ENCODE measurements at regions not wholly inside any gene's neighbourhood (a gene's known extent, or its start where the extent isn't known, plus 50 kb on each side); places are given as distances from the start of the nearest gene placed in this dataset.
A peak's percentile ranks its signal among the peaks of the same experiment; 100 is the strongest.
"Not testable (repeated sequence)": the region's sequence is repeated elsewhere in the genome, so short reads cannot be mapped to it uniquely, and the experiment has no call there.

DNA sequence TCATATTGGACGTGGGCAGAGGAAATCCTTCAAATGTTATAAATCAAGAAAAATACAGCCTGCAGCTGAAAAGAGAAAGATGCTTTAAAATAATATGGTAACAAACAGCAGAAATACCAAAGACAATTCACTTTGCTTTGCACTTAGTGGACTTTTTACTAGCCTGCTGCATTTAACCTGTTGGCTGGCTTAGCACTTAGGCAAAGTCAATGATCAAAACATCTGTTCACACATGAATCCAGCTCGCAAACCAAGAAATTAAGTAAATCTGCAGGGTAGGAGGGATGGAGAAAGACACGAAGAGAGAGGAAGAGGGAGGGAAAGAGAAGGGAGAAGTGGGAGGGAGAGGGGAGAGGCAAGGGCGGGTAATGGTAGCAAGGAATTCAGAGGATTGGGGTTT, 103.6 kb upstream of the RAB4A start:
- DNase-seq, result no peak
- no peak for ATAC-seq
- TF ChIP-seq CTCF (IDR thresholded peaks at IDR 0.05), result no peak

DNA sequence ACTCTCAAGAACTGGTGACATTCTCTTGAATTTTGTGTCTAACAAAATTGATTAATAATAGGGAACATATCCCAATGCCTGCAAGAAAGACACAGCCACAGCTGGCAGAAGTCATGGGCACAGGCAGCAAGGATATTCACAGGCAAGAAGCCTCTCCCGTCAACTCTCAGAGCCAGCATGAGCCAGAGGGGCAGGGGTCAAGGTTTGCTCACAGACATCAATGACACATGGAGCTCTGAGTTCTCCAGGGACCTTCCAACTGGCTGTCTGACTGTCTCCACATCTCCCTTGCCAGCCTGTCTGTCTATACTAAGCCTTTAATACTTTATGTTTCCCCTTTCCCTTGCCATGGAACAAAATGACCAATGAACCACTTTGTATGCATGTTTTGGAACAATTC, 101.5 kb upstream of the RAB4A start:
- H3K27ac ChIP-seq, result no peak overlapping the region
- intact Hi-C loops (cut with DNase I), result no loop called here
- no peaks in the 10 kb centered on the region for H3K4me1 ChIP-seq
- ATAC-seq, result no peak
- no peak overlapping the region for H3K4me3 ChIP-seq
- no peaks in the 10 kb centered on the region for H3K9me3 ChIP-seq
- TF ChIP-seq CTCF (IDR thresholded peaks at IDR 0.05), result no peak
- no peak for DNase-seq
- H3K36me3 ChIP-seq, result no peaks in the 10 kb centered on the region
- H3K27me3 ChIP-seq (ENCODE audit: low read depth), result no peaks in the 10 kb centered on the region

More for the DNA sequence above, 103.6 kb upstream of the RAB4A start:
- H3K4me1 ChIP-seq, result no peaks in the 10 kb centered on the region
- no peaks in the 10 kb centered on the region for H3K36me3 ChIP-seq
- H3K27me3 ChIP-seq (ENCODE audit: low read depth), result no peaks in the 10 kb centered on the region
- intact Hi-C loops (cut with DNase I), result no loop called here
- no peak overlapping the region for H3K4me3 ChIP-seq
- H3K27ac ChIP-seq, result no peak overlapping the region
- H3K9me3 ChIP-seq, result no peaks in the 10 kb centered on the region

GRCh38 chr1:229170274-229170673, 100.6 kb upstream of the RAB4A start:
- Histone ChIP-seq H3K9me3 (no peaks in the 10 kb centered on the region), H3K36me3 (no peaks in the 10 kb centered on the region), H3K4me1 (no peaks in the 10 kb centered on the region), H3K27me3 (ENCODE audit: low read depth) (no peaks in the 10 kb centered on the region), H3K27ac (no peak overlapping the region), H3K4me3 (no peak overlapping the region)
- ATAC-seq (no peak), DNase-seq (no peak)
- intact Hi-C loops (cut with DNase I), result no loop called here
- no peak for TF ChIP-seq CTCF (IDR thresholded peaks at IDR 0.05)

DNA sequence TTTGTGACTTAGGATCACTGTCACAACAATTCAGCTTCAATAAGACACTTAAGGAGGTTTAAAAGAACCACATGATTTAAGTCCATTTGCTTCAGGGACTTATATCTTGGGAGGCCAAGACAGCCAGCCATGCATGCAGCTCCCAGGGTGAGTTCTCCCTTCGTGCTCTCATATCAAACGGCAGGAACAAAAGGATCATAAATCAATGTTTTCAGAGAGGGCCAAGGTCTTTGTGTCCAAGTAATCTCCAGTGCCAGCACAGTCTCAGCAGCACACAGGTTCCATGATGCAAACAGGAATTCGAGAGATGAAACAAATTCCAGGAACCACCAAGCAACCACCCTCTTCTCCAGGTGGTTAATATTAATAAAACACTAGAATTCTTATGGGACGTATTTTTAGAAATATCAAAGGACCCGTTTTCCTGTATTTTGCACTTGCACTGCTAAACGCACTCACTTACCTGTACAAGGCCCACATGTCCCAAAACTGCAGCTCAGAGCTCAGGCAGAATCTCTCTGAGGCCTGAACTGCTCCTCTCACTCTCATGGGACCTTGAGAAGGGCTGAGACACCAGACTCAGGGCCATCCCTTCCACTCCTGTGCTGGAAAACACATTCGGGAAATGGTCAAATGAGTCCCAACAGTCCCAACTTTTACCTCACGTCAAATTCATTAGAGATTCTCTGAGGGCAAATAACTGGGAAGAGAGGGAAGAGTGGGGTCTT, 100.0 kb upstream of the RAB4A start:
- Histone ChIP-seq H3K4me3 (no peak overlapping the region), H3K36me3 (no peaks in the 10 kb centered on the region), H3K27me3 (ENCODE audit: low read depth) (no peaks in the 10 kb centered on the region), H3K9me3 (no peaks in the 10 kb centered on the region), H3K27ac (no peak overlapping the region), H3K4me1 (no peaks in the 10 kb centered on the region)
- ATAC-seq (no peak), DNase-seq (no peak)
- no peak for TF ChIP-seq CTCF (IDR thresholded peaks at IDR 0.05)
- intact Hi-C loops (cut with DNase I), result no loop called here

DNA sequence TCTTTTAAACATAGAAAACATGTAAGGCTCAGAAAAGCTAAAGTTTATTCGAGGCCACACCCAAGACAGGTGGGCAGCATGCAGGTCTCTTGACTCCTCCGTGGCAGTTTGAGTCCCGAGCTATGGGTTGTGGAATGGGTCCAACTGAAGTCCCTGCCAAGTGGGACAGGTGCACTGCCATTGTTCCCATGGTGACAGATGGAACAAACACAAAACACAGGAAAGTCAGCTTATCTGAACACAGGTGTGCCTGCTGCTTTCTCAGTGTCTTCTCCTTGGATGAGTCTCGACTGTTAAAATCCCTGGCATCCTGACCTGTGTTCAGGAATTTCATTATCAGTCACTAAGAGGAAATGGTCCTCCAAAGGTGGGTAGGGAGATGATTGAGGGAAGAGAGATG, 99.0 kb upstream of the RAB4A start:
- no peaks in the 10 kb centered on the region for H3K9me3 ChIP-seq
- intact Hi-C loops (cut with DNase I), result no loop called here
- H3K36me3 ChIP-seq, result no peaks in the 10 kb centered on the region
- no peaks in the 10 kb centered on the region for H3K27me3 ChIP-seq (ENCODE audit: low read depth)
- no peak overlapping the region for H3K27ac ChIP-seq
- H3K4me1 ChIP-seq, result no peaks in the 10 kb centered on the region
- no peak for DNase-seq
- peak; percentile 55 to 64 for ATAC-seq
- TF ChIP-seq CTCF (IDR thresholded peaks at IDR 0.05), result no peak
- no peak overlapping the region for H3K4me3 ChIP-seq

GRCh38 chr1:229173491-229174476, 97.1 kb upstream of the RAB4A start:
- H3K4me3 ChIP-seq; H3K36me3 ChIP-seq; H3K27ac ChIP-seq; H3K4me1 ChIP-seq; ATAC-seq; H3K9me3 ChIP-seq; intact Hi-C loops (cut with DNase I); H3K27me3 ChIP-seq (ENCODE audit: low read depth); DNase-seq: not testable (repeated sequence)

GRCh38 chr1:229175297-229175696, 95.6 kb upstream of the RAB4A start:
- DNase-seq; H3K9me3 ChIP-seq; H3K36me3 ChIP-seq; H3K27me3 ChIP-seq (ENCODE audit: low read depth); H3K27ac ChIP-seq; intact Hi-C loops (cut with DNase I); ATAC-seq; H3K4me3 ChIP-seq; H3K4me1 ChIP-seq: not testable (repeated sequence)

DNA sequence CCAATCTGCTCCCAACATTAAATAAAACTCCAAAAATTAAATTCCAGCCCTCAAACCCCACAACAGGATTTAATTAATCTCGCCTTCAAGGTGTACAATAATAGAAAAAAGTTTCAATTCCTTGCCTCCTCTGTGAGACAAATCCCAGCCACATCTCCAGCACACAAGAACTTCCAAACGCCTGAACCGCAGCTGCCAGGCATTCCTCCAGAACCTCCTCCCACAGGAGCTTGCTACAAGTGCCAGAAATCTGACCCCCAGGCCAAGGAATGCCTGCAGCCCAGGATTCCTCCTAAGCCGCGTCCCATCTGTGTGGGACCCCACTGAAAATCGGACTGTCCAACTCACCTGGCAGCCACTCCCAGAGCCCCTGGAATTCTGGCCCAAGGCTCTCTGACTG, 94.5 kb upstream of the RAB4A start:
- DNase-seq; ATAC-seq; H3K4me1 ChIP-seq; intact Hi-C loops (cut with DNase I); H3K4me3 ChIP-seq; H3K27ac ChIP-seq; H3K36me3 ChIP-seq; H3K27me3 ChIP-seq (ENCODE audit: low read depth); H3K9me3 ChIP-seq: not testable (repeated sequence)

Data from lower lobe of right lung (tissue), 2 donors.